AG04450 (cell line): ENCODE measurements at regions not wholly inside any gene's neighbourhood (a gene's known extent, or its start where the extent isn't known, plus 50 kb on each side); places are given as distances from the start of the nearest gene placed in this dataset.
"Not testable (repeated sequence)": the region's sequence is repeated elsewhere in the genome, so short reads cannot be mapped to it uniquely, and the experiment has no call there.

Source experiments
- CTCF ChIA-PET: fragments of 300-600, 350-600 bp; formaldehyde crosslinking; extraction: SDS; loops from one replicate; lab custom pipeline; 2022; ENCODE audit warnings: antibody characterized with exemption, inconsistent platforms; lab: Charles Lee
- POLR2A ChIA-PET: fragments of 350-600 bp; formaldehyde crosslinking; extraction: SDS; loops from one replicate; lab custom pipeline; 2021; ENCODE audit warnings: antibody characterized with exemption, inconsistent platforms; lab: Yijun Ruan, JAX
- DNase-seq: peaks from one replicate; pipeline ENCODE4 v3.0.0-alpha.2; 2011; ENCODE audit warnings: low read depth, low spot score
- H3K27ac ChIP-seq: one replicate; pipeline ENCODE4 v1.5.1; 2012; ENCODE audit warnings: low read depth, low read length, control low read depth
- H3K27me3 ChIP-seq: one replicate; pipeline ENCODE4 v1.6.0; 2012; ENCODE audit warnings: low read length; ENCODE audit not compliant: control insufficient read depth, insufficient read depth
- H3K4me3 ChIP-seq: 2 replicates; pipeline ENCODE4 v1.5.1; 2011; ENCODE audit warnings: mild to moderate bottlenecking, low read depth, low read length, control low read depth
- H3K9me3 ChIP-seq: 2 replicates; pipeline ENCODE4 v1.5.1; 2012; ENCODE audit warnings: low read length; ENCODE audit not compliant: control insufficient read depth, insufficient read depth
- TF ChIP-seq, protein P1 (sequence below): IDR thresholded peaks from 2 replicates; pipeline ENCODE4 v1.5.1; 2011; ENCODE audit warnings: low read depth, low read length, control low read depth, inconsistent platforms

- H3K4me3 ChIP-seq, result no peak overlapping the region
- CTCF ChIA-PET, result no interaction called here
Observed at GRCh38 chr1:181318022-181318857, 165.1 kb upstream of the CACNA1E start.

GRCh38 chr1:181318858-181319235 is 164.5 kb upstream of the CACNA1E start:
- Histone ChIP-seq H3K9me3 (no peaks in the 10 kb centered on the region; the same call in 1 of the 2 replicates), H3K27ac (no peak overlapping the region), H3K4me3 (no peak overlapping the region), H3K27me3 (peaks cover 44% of the 10 kb centered on the region)
- ChIA-PET POLR2A (no interaction called here), CTCF (no interaction called here)
- TF ChIP-seq, protein P1, sequence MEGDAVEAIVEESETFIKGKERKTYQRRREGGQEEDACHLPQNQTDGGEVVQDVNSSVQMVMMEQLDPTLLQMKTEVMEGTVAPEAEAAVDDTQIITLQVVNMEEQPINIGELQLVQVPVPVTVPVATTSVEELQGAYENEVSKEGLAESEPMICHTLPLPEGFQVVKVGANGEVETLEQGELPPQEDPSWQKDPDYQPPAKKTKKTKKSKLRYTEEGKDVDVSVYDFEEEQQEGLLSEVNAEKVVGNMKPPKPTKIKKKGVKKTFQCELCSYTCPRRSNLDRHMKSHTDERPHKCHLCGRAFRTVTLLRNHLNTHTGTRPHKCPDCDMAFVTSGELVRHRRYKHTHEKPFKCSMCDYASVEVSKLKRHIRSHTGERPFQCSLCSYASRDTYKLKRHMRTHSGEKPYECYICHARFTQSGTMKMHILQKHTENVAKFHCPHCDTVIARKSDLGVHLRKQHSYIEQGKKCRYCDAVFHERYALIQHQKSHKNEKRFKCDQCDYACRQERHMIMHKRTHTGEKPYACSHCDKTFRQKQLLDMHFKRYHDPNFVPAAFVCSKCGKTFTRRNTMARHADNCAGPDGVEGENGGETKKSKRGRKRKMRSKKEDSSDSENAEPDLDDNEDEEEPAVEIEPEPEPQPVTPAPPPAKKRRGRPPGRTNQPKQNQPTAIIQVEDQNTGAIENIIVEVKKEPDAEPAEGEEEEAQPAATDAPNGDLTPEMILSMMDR, result no peak
- DNase-seq, result no peak

More at GRCh38 chr1:181318022-181318857, 165.1 kb upstream of the CACNA1E start:
- DNase-seq, result no peak
- Histone ChIP-seq H3K9me3 (no peaks in the 10 kb centered on the region; the same call in 1 of the 2 replicates), H3K27me3 (peaks cover 48% of the 10 kb centered on the region), H3K27ac (no peak overlapping the region)
- POLR2A ChIA-PET, result no interaction called here
- TF ChIP-seq, protein P1, result no peak

DNA sequence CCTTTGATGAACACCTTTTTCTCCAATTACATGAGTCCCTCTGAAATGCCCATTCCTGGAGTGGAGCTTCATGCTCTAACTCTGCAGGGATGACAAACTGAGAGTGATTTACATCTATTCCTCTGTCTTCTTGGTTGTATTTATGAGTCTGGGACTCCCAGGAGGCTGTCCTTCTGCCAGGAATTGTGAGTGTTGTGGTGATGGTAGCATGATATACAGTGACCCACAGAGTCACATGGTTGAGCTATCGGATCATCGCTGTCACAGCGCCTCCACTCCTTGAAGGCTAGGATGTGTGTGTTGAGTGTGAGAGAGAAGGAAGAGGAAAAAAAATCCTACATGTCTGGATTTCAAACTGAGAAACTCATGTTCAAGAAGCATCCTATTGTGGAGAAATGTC is 163.4 kb upstream of the CACNA1E start:
- Histone ChIP-seq H3K4me3 (no peak overlapping the region), H3K27ac (no peak overlapping the region), H3K9me3 (no peaks in the 10 kb centered on the region; the same call in 1 of the 2 replicates), H3K27me3 (peaks cover 37% of the 10 kb centered on the region)
- POLR2A ChIA-PET, result no interaction called here
- CTCF ChIA-PET, result interaction anchor here (1.5 kb wide), 1 partner anchor 130 kb away, joined by 3 read pairs; no protein-coding TSS in a partner anchor
- DNase-seq, result no peak
- TF ChIP-seq, protein P1, result no peak

- POLR2A ChIA-PET, result no interaction called here
- Histone ChIP-seq H3K27me3 (peaks cover 4% of the 10 kb centered on the region), H3K9me3 (no peaks in the 10 kb centered on the region), H3K4me3 (no peak overlapping the region), H3K27ac (no peak overlapping the region)
- TF ChIP-seq, protein P1, result no peak
- CTCF ChIA-PET, result no interaction called here
- DNase-seq, result no peak
Observed at GRCh38 chr1:181324797-181325616, 158.3 kb upstream of the CACNA1E start.

- H3K27me3 ChIP-seq, POLR2A ChIA-PET, H3K27ac ChIP-seq, H3K4me3 ChIP-seq, DNase-seq, H3K9me3 ChIP-seq, CTCF ChIA-PET: not testable (repeated sequence)
Observed at GRCh38 chr1:181325765-181326164, 157.6 kb upstream of the CACNA1E start.
